WI38 (cell line): ENCODE measurements at regions not wholly inside any gene's neighbourhood (a gene's known extent, or its start where the extent isn't known, plus 50 kb on each side); places are given as distances from the start of the nearest gene placed in this dataset.
"Not testable (repeated sequence)": the region's sequence is repeated elsewhere in the genome, so short reads cannot be mapped to it uniquely, and the experiment has no call there.

Experiments used
- H3K4me3 ChIP-seq: 2 replicates; pipeline ENCODE4 v1.5.1; 2011; ENCODE audit warnings: low read depth, mild to moderate bottlenecking, control low read depth, low read length
- CTCF ChIP-seq: IDR thresholded peaks from 2 replicates; pipeline ENCODE4 v1.5.1; 2012; ENCODE audit warnings: low read depth, mild to moderate bottlenecking, control low read depth, low read length

- no peak overlapping the region for H3K4me3 ChIP-seq
- no peak for TF ChIP-seq CTCF
Observed at GRCh38 chr13:50283017-50283416, 267.8 kb downstream of the KCNRG start.

GRCh38 chr13:50284540-50284939, 269.3 kb downstream of the KCNRG start:
- TF ChIP-seq CTCF: no peak
- no peak overlapping the region for H3K4me3 ChIP-seq

GRCh38 chr13:50285283-50285682, 270.0 kb downstream of the KCNRG start:
- no peak overlapping the region for H3K4me3 ChIP-seq
- TF ChIP-seq CTCF: no peak

GRCh38 chr13:50286324-50286723, 271.1 kb downstream of the KCNRG start:
- TF ChIP-seq CTCF: no peak
- H3K4me3 ChIP-seq: no peak overlapping the region

GRCh38 chr13:50290186-50290585, 274.9 kb downstream of the KCNRG start:
- no peak overlapping the region for H3K4me3 ChIP-seq
- no peak for TF ChIP-seq CTCF

GRCh38 chr13:50291611-50292010, 276.4 kb downstream of the KCNRG start:
- no peak for TF ChIP-seq CTCF
- H3K4me3 ChIP-seq: no peak overlapping the region

GRCh38 chr13:50292081-50292480, 276.8 kb downstream of the KCNRG start:
- TF ChIP-seq CTCF: no peak
- no peak overlapping the region for H3K4me3 ChIP-seq

- H3K4me3 ChIP-seq: not testable (repeated sequence)
Observed at GRCh38 chr13:50294425-50294824, 279.2 kb downstream of the KCNRG start.
